DOHH2 (cell line): ENCODE measurements at regions not wholly inside any gene's neighbourhood (a gene's known extent, or its start where the extent isn't known, plus 50 kb on each side); places are given as distances from the start of the nearest gene placed in this dataset.

ENCODE experiments used
- H3F3A ChIP-seq: fragments of 200-600 bp; sonication (generic), shearing (Covaris generic); 2 replicates; pipeline ENCODE4 v1.6.0; 2016; ENCODE audit warnings: antibody characterized with exemption, mild to moderate bottlenecking; ENCODE audit not compliant: control insufficient read depth, insufficient read depth
- H3K27ac ChIP-seq: fragments of 200-600 bp; sonication (generic); 2 replicates; pipeline ENCODE4 v1.5.1; 2014; ENCODE audit warnings: low read depth, mild to moderate bottlenecking, low read length, moderate library complexity
- H3K27me3 ChIP-seq: fragments of 200-600 bp; sonication (generic); 2 replicates; pipeline ENCODE4 v1.6.1; 2014; ENCODE audit warnings: mild to moderate bottlenecking, low read length, mixed read lengths; ENCODE audit not compliant: control insufficient read depth
- H3K36me3 ChIP-seq: fragments of 200-600 bp; sonication (generic); 2 replicates; pipeline ENCODE4 v1.6.1; 2014; ENCODE audit warnings: mild to moderate bottlenecking, low read length, moderate library complexity, mixed read lengths; ENCODE audit not compliant: control insufficient read depth
- H3K4me1 ChIP-seq: fragments of 200-600 bp; sonication (generic); 2 replicates; pipeline ENCODE4 v1.6.1; 2014; ENCODE audit warnings: mild to moderate bottlenecking, low read length, mixed read lengths; ENCODE audit not compliant: control insufficient read depth
- H3K4me2 ChIP-seq: fragments of 200-600 bp; sonication (generic); 2 replicates; pipeline ENCODE4 v1.6.0; 2014; ENCODE audit warnings: mild to moderate bottlenecking, low read length, moderate library complexity
- H3K4me3 ChIP-seq: fragments of 200-600 bp; sonication (generic); 2 replicates; pipeline ENCODE4 v1.5.1; 2014; ENCODE audit warnings: mild to moderate bottlenecking, low read length, mixed read lengths
- H3K79me2 ChIP-seq: fragments of 200-600 bp; sonication (generic); 2 replicates; pipeline ENCODE4 v1.6.1; 2014; ENCODE audit warnings: mild to moderate bottlenecking, low read length, mixed read lengths; ENCODE audit not compliant: control insufficient read depth
- H3K9me2 ChIP-seq: fragments of 200-600 bp; sonication (generic); replicated peaks from 2 replicates; pipeline ENCODE4 v1.6.1; 2014; ENCODE audit warnings: mild to moderate bottlenecking, low read length, mixed read lengths; ENCODE audit not compliant: control insufficient read depth
- H3K9me3 ChIP-seq: fragments of 200-600 bp; sonication (generic); 2 replicates; pipeline ENCODE4 v1.6.1; 2014; ENCODE audit warnings: antibody characterized with exemption, low read length, mixed read lengths; ENCODE audit not compliant: control insufficient read depth, insufficient read depth
- H4K20me1 ChIP-seq: fragments of 200-600 bp; sonication (generic); 2 replicates; pipeline ENCODE4 v1.6.0; 2014; ENCODE audit warnings: low read depth, mild to moderate bottlenecking, antibody characterized with exemption, low read length, moderate library complexity; ENCODE audit not compliant: control insufficient read depth, insufficient read depth
- EZH2phosphoT487 ChIP-seq: fragments of 200-600 bp; sonication (generic); IDR thresholded peaks from 2 replicates; pipeline ENCODE4 v1.6.1; 2017; ENCODE audit warnings: borderline replicate concordance, mild to moderate bottlenecking, antibody characterized with exemption, low read length, moderate library complexity, mixed read lengths
- TF ChIP-seq, protein P1 (sequence below): fragments of 200-600 bp; sonication (generic); IDR thresholded peaks from one replicate; pipeline ENCODE4 v1.5.1; 2014; ENCODE audit warnings: antibody characterized with exemption, mild to moderate bottlenecking, low read depth, low read length; ENCODE audit not compliant: poor library complexity, severe bottlenecking

DNA sequence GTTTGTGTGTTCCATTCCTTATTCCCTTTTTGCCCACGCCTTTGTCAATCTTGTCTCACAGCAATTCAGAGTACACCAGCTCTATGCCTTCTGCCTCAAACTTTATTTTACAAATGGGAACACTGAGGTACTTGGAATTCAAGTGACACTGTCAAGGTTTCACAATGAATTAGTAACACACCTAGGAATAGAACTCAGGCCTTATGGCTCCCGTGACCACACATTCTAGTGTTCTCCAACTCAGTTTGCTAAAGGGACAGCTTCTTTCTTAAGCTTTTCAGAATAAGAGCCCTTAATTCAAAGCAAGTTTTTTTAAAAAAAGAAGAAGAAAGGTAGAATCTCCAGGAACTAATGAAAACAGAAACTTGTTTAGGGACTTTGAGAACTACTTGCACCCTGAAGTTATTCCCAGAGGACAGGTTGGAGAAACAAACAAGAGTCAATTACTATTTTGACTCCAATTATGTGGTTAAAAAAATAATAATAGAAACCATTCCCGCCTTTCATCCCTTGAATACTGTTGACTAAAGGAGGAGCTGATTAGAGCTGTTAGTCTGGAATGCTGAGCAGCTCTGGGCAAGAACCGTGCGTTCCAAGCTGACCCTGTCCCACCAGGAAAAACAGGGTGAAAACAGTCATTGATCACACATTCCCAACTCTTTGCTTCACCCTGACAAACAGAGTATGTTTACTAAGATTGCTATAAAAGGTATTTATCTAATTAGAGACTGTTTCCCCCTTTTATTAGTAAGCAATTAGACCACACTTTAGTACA lies 408.8 kb upstream of the CNKSR2 start:
- Histone ChIP-seq H3K9me2 (no peaks in the 10 kb centered on the region), H3K27me3 (no peaks in the 10 kb centered on the region), H3K4me3 (no peak overlapping the region), H3K9me3 (no peaks in the 10 kb centered on the region), H4K20me1 (no peaks in the 10 kb centered on the region), H3F3A (no peaks in the 10 kb centered on the region), H3K79me2 (no peaks in the 10 kb centered on the region), H3K4me2 (no peak overlapping the region), H3K4me1 (no peaks in the 10 kb centered on the region), H3K36me3 (no peaks in the 10 kb centered on the region), H3K27ac (no peak overlapping the region)
- TF ChIP-seq, protein P1, sequence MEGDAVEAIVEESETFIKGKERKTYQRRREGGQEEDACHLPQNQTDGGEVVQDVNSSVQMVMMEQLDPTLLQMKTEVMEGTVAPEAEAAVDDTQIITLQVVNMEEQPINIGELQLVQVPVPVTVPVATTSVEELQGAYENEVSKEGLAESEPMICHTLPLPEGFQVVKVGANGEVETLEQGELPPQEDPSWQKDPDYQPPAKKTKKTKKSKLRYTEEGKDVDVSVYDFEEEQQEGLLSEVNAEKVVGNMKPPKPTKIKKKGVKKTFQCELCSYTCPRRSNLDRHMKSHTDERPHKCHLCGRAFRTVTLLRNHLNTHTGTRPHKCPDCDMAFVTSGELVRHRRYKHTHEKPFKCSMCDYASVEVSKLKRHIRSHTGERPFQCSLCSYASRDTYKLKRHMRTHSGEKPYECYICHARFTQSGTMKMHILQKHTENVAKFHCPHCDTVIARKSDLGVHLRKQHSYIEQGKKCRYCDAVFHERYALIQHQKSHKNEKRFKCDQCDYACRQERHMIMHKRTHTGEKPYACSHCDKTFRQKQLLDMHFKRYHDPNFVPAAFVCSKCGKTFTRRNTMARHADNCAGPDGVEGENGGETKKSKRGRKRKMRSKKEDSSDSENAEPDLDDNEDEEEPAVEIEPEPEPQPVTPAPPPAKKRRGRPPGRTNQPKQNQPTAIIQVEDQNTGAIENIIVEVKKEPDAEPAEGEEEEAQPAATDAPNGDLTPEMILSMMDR, result no peak
- TF ChIP-seq EZH2phosphoT487, result no peak

DNA sequence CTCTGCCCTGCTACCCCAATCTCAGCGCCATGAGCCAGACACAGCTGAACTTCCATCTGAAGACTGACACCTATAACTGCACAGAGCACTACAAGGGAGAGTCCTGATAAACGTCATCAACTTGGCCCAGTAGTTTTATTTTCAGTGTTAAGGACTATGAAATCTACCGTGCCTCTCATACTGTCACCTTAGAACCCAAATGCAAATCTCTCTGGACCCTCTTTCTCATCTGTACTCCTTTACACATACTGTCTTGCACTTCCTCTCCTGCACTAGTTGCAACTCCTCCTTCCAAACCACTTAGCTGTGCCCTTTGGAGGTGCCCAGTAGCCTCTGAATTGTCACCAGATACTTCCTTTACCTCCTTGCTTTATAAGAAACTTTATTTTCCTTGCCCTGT lies 420.2 kb upstream of the CNKSR2 start:
- Histone ChIP-seq H3K9me2 (no peaks in the 10 kb centered on the region), H3F3A (no peaks in the 10 kb centered on the region), H3K4me1 (no peaks in the 10 kb centered on the region), H3K9me3 (no peaks in the 10 kb centered on the region), H3K4me3 (no peak overlapping the region), H3K79me2 (no peaks in the 10 kb centered on the region), H3K27ac (no peak overlapping the region), H3K4me2 (no peak overlapping the region), H4K20me1 (no peaks in the 10 kb centered on the region), H3K27me3 (no peaks in the 10 kb centered on the region), H3K36me3 (no peaks in the 10 kb centered on the region)
- TF ChIP-seq, protein P1, result no peak
- no peak for TF ChIP-seq EZH2phosphoT487

DNA sequence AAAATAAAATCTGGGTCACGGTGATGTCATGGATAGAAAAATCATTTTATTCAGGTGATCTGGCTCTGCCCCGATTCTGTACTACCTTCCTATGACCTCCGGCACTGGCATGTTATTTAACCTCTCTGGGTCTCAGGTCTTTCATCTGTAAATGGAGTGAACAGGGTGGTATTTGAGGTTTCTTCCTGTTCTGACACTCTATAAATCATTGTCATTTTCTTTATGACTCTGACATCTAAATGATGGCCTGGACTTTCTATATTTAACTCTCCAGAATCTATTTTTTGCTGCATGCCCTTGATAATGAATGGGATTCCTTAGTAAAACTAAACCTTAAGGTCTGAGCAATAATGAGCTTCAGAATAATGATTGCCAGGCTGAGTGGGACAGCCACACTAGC lies 422.0 kb upstream of the CNKSR2 start:
- H3K4me1 ChIP-seq, result no peaks in the 10 kb centered on the region
- no peaks in the 10 kb centered on the region for H3K36me3 ChIP-seq
- H3F3A ChIP-seq, result no peaks in the 10 kb centered on the region
- no peaks in the 10 kb centered on the region for H3K79me2 ChIP-seq
- H3K27ac ChIP-seq, result no peak overlapping the region
- H3K9me3 ChIP-seq, result no peaks in the 10 kb centered on the region
- no peak overlapping the region for H3K4me2 ChIP-seq
- no peak for TF ChIP-seq EZH2phosphoT487
- TF ChIP-seq, protein P1, result no peak
- H3K9me2 ChIP-seq, result no peaks in the 10 kb centered on the region
- H4K20me1 ChIP-seq, result no peaks in the 10 kb centered on the region
- H3K27me3 ChIP-seq, result no peaks in the 10 kb centered on the region
- H3K4me3 ChIP-seq, result no peak overlapping the region
